ENCODE measurements at regions not wholly inside any gene's neighbourhood (a gene's known extent, or its start where the extent isn't known, plus 50 kb on each side); places are given as distances from the start of the nearest gene placed in this dataset.

DNA sequence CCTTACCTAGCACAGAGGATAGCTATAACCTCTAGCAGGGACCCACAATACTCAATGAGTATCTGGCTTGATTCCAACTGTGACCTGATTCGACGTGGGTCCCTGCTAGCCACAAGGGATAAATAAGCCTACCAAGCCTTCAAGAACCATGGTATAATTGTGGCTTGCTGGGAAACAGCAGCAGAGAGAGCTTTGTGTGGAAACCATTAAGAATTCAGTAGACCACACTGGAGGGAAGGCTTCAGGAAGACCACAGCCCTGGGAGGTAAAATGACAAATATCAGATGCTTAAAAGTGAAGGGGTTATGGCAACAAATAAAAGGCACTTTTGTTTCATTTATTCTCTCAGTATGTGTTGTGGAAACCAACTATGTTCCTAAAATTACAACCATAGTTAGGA lies 82.6 kb upstream of the WIPF1 start:
- no peak for TF ChIP-seq EZH2phosphoT487 (IDR thresholded peaks at IDR 0.05; ENCODE audit: borderline replicate concordance)
- TF ChIP-seq, protein P1, sequence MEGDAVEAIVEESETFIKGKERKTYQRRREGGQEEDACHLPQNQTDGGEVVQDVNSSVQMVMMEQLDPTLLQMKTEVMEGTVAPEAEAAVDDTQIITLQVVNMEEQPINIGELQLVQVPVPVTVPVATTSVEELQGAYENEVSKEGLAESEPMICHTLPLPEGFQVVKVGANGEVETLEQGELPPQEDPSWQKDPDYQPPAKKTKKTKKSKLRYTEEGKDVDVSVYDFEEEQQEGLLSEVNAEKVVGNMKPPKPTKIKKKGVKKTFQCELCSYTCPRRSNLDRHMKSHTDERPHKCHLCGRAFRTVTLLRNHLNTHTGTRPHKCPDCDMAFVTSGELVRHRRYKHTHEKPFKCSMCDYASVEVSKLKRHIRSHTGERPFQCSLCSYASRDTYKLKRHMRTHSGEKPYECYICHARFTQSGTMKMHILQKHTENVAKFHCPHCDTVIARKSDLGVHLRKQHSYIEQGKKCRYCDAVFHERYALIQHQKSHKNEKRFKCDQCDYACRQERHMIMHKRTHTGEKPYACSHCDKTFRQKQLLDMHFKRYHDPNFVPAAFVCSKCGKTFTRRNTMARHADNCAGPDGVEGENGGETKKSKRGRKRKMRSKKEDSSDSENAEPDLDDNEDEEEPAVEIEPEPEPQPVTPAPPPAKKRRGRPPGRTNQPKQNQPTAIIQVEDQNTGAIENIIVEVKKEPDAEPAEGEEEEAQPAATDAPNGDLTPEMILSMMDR (conservative IDR thresholded peaks at IDR 0.05; ENCODE audit: low read length): no peak
